ENCODE measurements at regions not wholly inside any gene's neighbourhood (a gene's known extent, or its start where the extent isn't known, plus 50 kb on each side); places are given as distances from the start of the nearest gene placed in this dataset.

DNA sequence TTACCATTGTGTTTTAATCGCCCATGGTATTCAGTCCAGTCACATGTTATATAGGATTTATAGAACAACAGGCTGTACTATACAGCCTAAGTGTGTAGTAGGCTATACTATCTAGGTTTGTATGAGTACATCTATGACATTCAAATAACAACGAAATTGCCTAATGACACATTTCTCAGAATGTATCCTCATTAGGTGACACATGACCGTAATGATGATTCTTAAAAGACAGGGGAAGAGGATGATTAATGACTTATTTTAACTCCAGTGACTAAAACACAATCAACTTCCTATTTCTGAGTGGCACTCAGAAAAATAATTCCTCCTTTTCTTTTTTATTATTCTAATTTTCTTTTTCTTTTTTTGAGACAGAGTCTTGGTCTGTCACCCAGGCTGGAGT, 63.0 kb upstream of the ACSL3 start:
- Histone ChIP-seq H3K4me3 (ENCODE audit: insufficient read length, low read depth) (no peak overlapping the region), H3K4me1 (ENCODE audit: insufficient read depth, insufficient read length) (peaks cover 4% of the 10 kb centered on the region), H3K36me3 (ENCODE audit: insufficient read depth, insufficient read length, low read length) (no peaks in the 10 kb centered on the region), H3K9me3 (ENCODE audit: insufficient read depth, low read length) (no peaks in the 10 kb centered on the region), H3K27me3 (ENCODE audit: insufficient read depth, insufficient read length) (peaks cover 11% of the 10 kb centered on the region), H3K9ac (ENCODE audit: insufficient read length, low read depth) (no peak overlapping the region)
- no peak for DNase-seq (ENCODE audit: low read depth, low spot score)
- TF ChIP-seq YY1 (IDR thresholded peaks at IDR 0.05; ENCODE audit: insufficient read depth, insufficient read length) (no peak), ZNF274 (IDR thresholded peaks at IDR 0.05; ENCODE audit: low read depth, low read length) (no peak), SUZ12 (IDR thresholded peaks at IDR 0.05; ENCODE audit: extremely low read depth, insufficient read depth, insufficient read length) (no peak)

GRCh38 chr2:222798528-222798927, 62.3 kb upstream of the ACSL3 start:
- Histone ChIP-seq H3K27me3 (ENCODE audit: insufficient read depth, insufficient read length) (peaks cover 11% of the 10 kb centered on the region), H3K9ac (ENCODE audit: insufficient read length, low read depth) (no peak overlapping the region), H3K36me3 (ENCODE audit: insufficient read depth, insufficient read length, low read length) (no peaks in the 10 kb centered on the region), H3K4me3 (ENCODE audit: insufficient read length, low read depth) (no peak overlapping the region), H3K4me1 (ENCODE audit: insufficient read depth, insufficient read length) (peaks cover 4% of the 10 kb centered on the region), H3K9me3 (ENCODE audit: insufficient read depth, low read length) (no peaks in the 10 kb centered on the region)
- no peak for DNase-seq (ENCODE audit: low read depth, low spot score)
- TF ChIP-seq ZNF274 (IDR thresholded peaks at IDR 0.05; ENCODE audit: low read depth, low read length) (no peak), YY1 (IDR thresholded peaks at IDR 0.05; ENCODE audit: insufficient read depth, insufficient read length) (no peak), SUZ12 (IDR thresholded peaks at IDR 0.05; ENCODE audit: extremely low read depth, insufficient read depth, insufficient read length) (no peak)

- Histone ChIP-seq H3K36me3 (ENCODE audit: insufficient read depth, insufficient read length, low read length) (no peaks in the 10 kb centered on the region), H3K4me1 (ENCODE audit: insufficient read depth, insufficient read length) (peaks cover 4% of the 10 kb centered on the region), H3K4me3 (ENCODE audit: insufficient read length, low read depth) (no peak overlapping the region), H3K9me3 (ENCODE audit: insufficient read depth, low read length) (no peaks in the 10 kb centered on the region), H3K27me3 (ENCODE audit: insufficient read depth, insufficient read length) (peaks cover 11% of the 10 kb centered on the region), H3K9ac (ENCODE audit: insufficient read length, low read depth) (no peak overlapping the region)
- DNase-seq (ENCODE audit: low read depth, low spot score), result no peak
- TF ChIP-seq ZNF274 (IDR thresholded peaks at IDR 0.05; ENCODE audit: low read depth, low read length) (no peak), SUZ12 (IDR thresholded peaks at IDR 0.05; ENCODE audit: extremely low read depth, insufficient read depth, insufficient read length) (no peak), YY1 (IDR thresholded peaks at IDR 0.05; ENCODE audit: insufficient read depth, insufficient read length) (no peak)
Observed at GRCh38 chr2:222799262-222799918, 61.4 kb upstream of the ACSL3 start.

GRCh38 chr2:222802514-222803196, 58.2 kb upstream of the ACSL3 start:
- DNase-seq (ENCODE audit: low read depth, low spot score), result no peak
- no peak overlapping the region for H3K9ac ChIP-seq (ENCODE audit: insufficient read length, low read depth)
- H3K4me1 ChIP-seq (ENCODE audit: insufficient read depth, insufficient read length), result no peaks in the 10 kb centered on the region
- TF ChIP-seq SUZ12 (IDR thresholded peaks at IDR 0.05; ENCODE audit: extremely low read depth, insufficient read depth, insufficient read length) (no peak), YY1 (IDR thresholded peaks at IDR 0.05; ENCODE audit: insufficient read depth, insufficient read length) (no peak), ZNF274 (IDR thresholded peaks at IDR 0.05; ENCODE audit: low read depth, low read length) (no peak)
- H3K9me3 ChIP-seq (ENCODE audit: insufficient read depth, low read length), result no peaks in the 10 kb centered on the region
- no peak overlapping the region for H3K4me3 ChIP-seq (ENCODE audit: insufficient read length, low read depth)
- no peaks in the 10 kb centered on the region for H3K36me3 ChIP-seq (ENCODE audit: insufficient read depth, insufficient read length, low read length)
- H3K27me3 ChIP-seq (ENCODE audit: insufficient read depth, insufficient read length), result no peaks in the 10 kb centered on the region

DNA sequence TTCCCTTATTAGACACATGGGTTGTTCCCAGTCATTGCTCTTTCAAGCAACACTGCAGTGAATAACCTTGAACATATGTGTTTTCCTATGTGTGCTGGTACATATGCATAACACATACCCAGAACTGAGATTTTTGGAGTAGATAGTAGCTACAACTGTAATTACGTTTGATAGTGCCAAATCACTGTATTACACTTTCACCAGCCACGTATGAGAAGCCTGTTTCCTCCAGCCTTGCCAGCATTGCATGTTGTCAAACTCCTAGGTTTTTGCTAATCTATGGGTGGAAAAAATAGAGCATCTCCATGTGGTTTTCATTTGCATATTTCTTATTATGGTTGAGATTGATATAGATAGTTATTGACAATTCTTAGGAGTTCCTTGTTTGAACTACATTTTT, 56.5 kb upstream of the ACSL3 start:
- TF ChIP-seq SUZ12 (IDR thresholded peaks at IDR 0.05; ENCODE audit: extremely low read depth, insufficient read depth, insufficient read length), result no peak
- no peak for TF ChIP-seq YY1 (IDR thresholded peaks at IDR 0.05; ENCODE audit: insufficient read depth, insufficient read length)
- TF ChIP-seq ZNF274 (IDR thresholded peaks at IDR 0.05; ENCODE audit: low read depth, low read length), result no peak
- Histone ChIP-seq H3K9ac (ENCODE audit: insufficient read length, low read depth) (no peak overlapping the region), H3K4me3 (ENCODE audit: insufficient read length, low read depth) (no peak overlapping the region), H3K36me3 (ENCODE audit: insufficient read depth, insufficient read length, low read length) (no peaks in the 10 kb centered on the region), H3K4me1 (ENCODE audit: insufficient read depth, insufficient read length) (no peaks in the 10 kb centered on the region), H3K9me3 (ENCODE audit: insufficient read depth, low read length) (no peaks in the 10 kb centered on the region), H3K27me3 (ENCODE audit: insufficient read depth, insufficient read length) (no peaks in the 10 kb centered on the region)
- no peak for DNase-seq (ENCODE audit: low read depth, low spot score)

GRCh38 chr2:222805591-222806304, 55.1 kb upstream of the ACSL3 start:
- no peak overlapping the region for H3K9ac ChIP-seq (ENCODE audit: insufficient read length, low read depth)
- no peaks in the 10 kb centered on the region for H3K4me1 ChIP-seq (ENCODE audit: insufficient read depth, insufficient read length)
- DNase-seq (ENCODE audit: low read depth, low spot score), result no peak
- H3K27me3 ChIP-seq (ENCODE audit: insufficient read depth, insufficient read length), result no peaks in the 10 kb centered on the region
- no peaks in the 10 kb centered on the region for H3K9me3 ChIP-seq (ENCODE audit: insufficient read depth, low read length)
- no peaks in the 10 kb centered on the region for H3K36me3 ChIP-seq (ENCODE audit: insufficient read depth, insufficient read length, low read length)
- H3K4me3 ChIP-seq (ENCODE audit: insufficient read length, low read depth), result no peak overlapping the region
- no peak for TF ChIP-seq ZNF274 (IDR thresholded peaks at IDR 0.05; ENCODE audit: low read depth, low read length)
- TF ChIP-seq SUZ12 (IDR thresholded peaks at IDR 0.05; ENCODE audit: extremely low read depth, insufficient read depth, insufficient read length), result no peak
- TF ChIP-seq YY1 (IDR thresholded peaks at IDR 0.05; ENCODE audit: insufficient read depth, insufficient read length), result no peak

DNA sequence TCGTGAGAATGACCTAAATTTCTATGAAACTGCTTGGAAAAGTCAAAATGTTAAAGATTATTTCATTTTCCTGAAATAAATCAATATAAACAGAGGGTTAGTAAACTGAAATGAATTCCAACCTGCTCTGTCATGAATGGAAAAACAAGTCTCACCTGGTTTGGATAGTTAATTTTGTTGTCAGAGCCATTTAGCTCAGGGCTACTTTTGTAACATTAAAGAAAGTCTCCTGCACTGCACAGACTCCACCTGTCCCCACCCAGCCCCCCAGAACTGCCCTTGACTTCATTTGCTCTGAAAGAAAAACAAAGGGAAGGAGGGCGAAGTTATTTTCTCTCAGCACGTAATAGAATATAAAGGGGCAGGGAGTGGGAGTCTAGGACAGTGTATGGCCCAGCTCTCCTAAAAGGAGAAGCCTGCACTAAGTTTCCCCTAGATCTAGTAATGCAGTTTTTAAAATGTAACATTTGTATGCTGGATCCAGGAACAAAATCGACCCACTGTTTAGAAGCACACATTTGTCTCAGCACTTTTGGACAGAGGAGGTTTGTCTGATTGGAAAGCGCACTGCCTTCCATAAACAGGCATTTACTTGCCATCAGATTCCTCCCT, 54.2 kb upstream of the ACSL3 start:
- TF ChIP-seq SUZ12 (IDR thresholded peaks at IDR 0.05; ENCODE audit: extremely low read depth, insufficient read depth, insufficient read length) (no peak), ZNF274 (IDR thresholded peaks at IDR 0.05; ENCODE audit: low read depth, low read length) (no peak), YY1 (IDR thresholded peaks at IDR 0.05; ENCODE audit: insufficient read depth, insufficient read length) (no peak)
- H3K9me3 ChIP-seq (ENCODE audit: insufficient read depth, low read length), result no peaks in the 10 kb centered on the region
- H3K27me3 ChIP-seq (ENCODE audit: insufficient read depth, insufficient read length), result no peaks in the 10 kb centered on the region
- H3K4me1 ChIP-seq (ENCODE audit: insufficient read depth, insufficient read length), result no peaks in the 10 kb centered on the region
- H3K36me3 ChIP-seq (ENCODE audit: insufficient read depth, insufficient read length, low read length), result no peaks in the 10 kb centered on the region
- H3K9ac ChIP-seq (ENCODE audit: insufficient read length, low read depth), result no peak overlapping the region
- DNase-seq (ENCODE audit: low read depth, low spot score), result no peak
- H3K4me3 ChIP-seq (ENCODE audit: insufficient read length, low read depth), result no peak overlapping the region
